ENCODE measurements at regions not wholly inside any gene's neighbourhood (a gene's known extent, or its start where the extent isn't known, plus 50 kb on each side); places are given as distances from the start of the nearest gene placed in this dataset.
"Not testable (repeated sequence)": the region's sequence is repeated elsewhere in the genome, so short reads cannot be mapped to it uniquely, and the experiment has no call there.

- DNase-seq, result no peak
Observed at GRCh38 chr4:112058433-112058832, 86.8 kb upstream of the FAM241A start.

GRCh38 chr4:112060212-112060611 lies 85.0 kb upstream of the FAM241A start:
- DNase-seq, result no peak

- no peak for DNase-seq
Observed at GRCh38 chr4:112061207-112061817, 83.9 kb upstream of the FAM241A start.

- DNase-seq, result no peak
Observed at GRCh38 chr4:112063260-112063659, 82.0 kb upstream of the FAM241A start.

- no peak for DNase-seq
Observed at GRCh38 chr4:112069110-112069509, 76.1 kb upstream of the FAM241A start.

- DNase-seq, result no peak
Observed at GRCh38 chr4:112073181-112073580, 72.1 kb upstream of the FAM241A start.

GRCh38 chr4:112075129-112075753 lies 70.0 kb upstream of the FAM241A start:
- peak in 1 of 5 experiments; percentile 40 for DNase-seq

GRCh38 chr4:112075906-112076305 lies 69.3 kb upstream of the FAM241A start:
- DNase-seq, result no peak

- no peak for DNase-seq
Observed at GRCh38 chr4:112076919-112077608, 68.2 kb upstream of the FAM241A start.

- DNase-seq, result no peak
Observed at GRCh38 chr4:112077743-112078142, 67.5 kb upstream of the FAM241A start.

GRCh38 chr4:112082954-112083586 lies 62.2 kb upstream of the FAM241A start:
- DNase-seq, result no peak

- DNase-seq, result no peak
Observed at GRCh38 chr4:112083587-112084347, 61.5 kb upstream of the FAM241A start.

GRCh38 chr4:112085156-112086035 lies 59.9 kb upstream of the FAM241A start:
- DNase-seq, result peak in 1 of 5 experiments; percentile 42

- no peak for DNase-seq
Observed at GRCh38 chr4:112086036-112086434, 59.2 kb upstream of the FAM241A start.

- not testable (repeated sequence) for DNase-seq
Observed at GRCh38 chr4:112086661-112087060, 58.6 kb upstream of the FAM241A start.

GRCh38 chr4:112092330-112092729 lies 52.9 kb upstream of the FAM241A start:
- not testable (repeated sequence) for DNase-seq

GRCh38 chr4:112093636-112094202 lies 51.5 kb upstream of the FAM241A start:
- DNase-seq, result no peak

- no peak for DNase-seq
Observed at GRCh38 chr4:112094330-112094729, 50.9 kb upstream of the FAM241A start.
